ENCODE measurements at regions not wholly inside any gene's neighbourhood (a gene's known extent, or its start where the extent isn't known, plus 50 kb on each side); places are given as distances from the start of the nearest gene placed in this dataset.

- no peak overlapping the region for H3K27ac ChIP-seq
- TF ChIP-seq ZFX (IDR thresholded peaks at IDR 0.05; ENCODE audit: borderline replicate concordance) = no peak
- no peak for TF ChIP-seq CTCF (IDR thresholded peaks at IDR 0.05)
Measured at GRCh38 chr4:80145739-80146138, 51.6 kb upstream of the PRDM8 start.

DNA sequence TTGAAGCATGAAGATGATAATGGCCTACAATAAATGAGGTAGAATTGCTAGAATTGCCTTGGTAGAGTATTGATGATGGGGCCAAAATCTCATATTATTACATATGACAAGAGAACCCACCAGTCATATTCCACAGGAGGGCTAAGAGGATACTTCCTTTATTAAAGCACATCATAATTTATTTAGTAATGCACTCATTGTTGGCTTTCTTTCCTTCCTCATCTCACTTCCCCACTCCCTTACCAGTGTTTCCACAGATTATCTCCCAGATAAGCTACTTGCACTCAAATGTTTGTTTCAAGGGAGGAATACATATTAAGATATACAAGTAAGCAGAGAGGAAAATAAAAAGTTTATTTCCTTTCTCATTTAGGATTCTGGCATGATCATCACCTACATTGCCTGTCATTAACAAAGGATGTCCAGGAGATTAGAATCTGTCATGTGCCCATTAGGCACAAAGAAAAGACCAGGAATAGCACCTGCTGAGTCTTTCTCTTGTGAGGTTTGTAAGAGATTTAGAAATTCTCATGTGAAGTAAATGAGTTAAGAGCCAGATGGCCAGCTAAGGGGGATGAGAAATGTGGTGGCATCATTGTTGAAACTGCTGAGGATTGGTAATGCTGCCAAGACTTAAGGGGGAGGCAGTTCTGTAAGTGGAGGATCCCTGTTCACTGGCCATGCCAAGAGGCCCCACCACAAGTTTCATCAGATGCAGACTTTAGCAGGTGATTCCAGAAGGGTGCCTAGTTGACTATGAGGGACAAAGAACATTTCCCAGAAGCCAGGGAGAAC is 52.4 kb upstream of the PRDM8 start:
- no peak for TF ChIP-seq CTCF (IDR thresholded peaks at IDR 0.05)
- TF ChIP-seq ZFX (IDR thresholded peaks at IDR 0.05; ENCODE audit: borderline replicate concordance) = no peak
- no peak overlapping the region for H3K27ac ChIP-seq

DNA sequence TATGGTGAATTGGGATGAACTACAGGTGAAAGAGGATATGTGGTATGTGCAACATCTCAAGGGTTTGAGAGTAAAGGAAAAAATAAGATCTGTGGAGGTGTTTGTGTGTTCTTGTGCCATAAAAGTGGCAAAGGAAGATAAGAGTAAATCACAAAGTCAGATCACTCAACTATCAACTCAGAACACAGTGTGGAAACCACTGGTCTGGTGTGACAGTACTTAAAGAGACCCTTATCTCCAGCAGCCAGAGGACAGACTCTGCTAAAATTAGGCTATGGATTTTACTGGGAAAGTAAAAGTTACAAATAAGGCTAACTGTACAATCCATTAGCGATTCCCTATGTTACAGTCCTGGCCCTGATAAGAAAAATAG is 54.0 kb upstream of the PRDM8 start:
- TF ChIP-seq ZFX (IDR thresholded peaks at IDR 0.05; ENCODE audit: borderline replicate concordance) = no peak
- TF ChIP-seq CTCF (IDR thresholded peaks at IDR 0.05) = no peak
- no peak overlapping the region for H3K27ac ChIP-seq

- TF ChIP-seq ZFX (IDR thresholded peaks at IDR 0.05; ENCODE audit: borderline replicate concordance) = no peak
- TF ChIP-seq CTCF (IDR thresholded peaks at IDR 0.05) = no peak
- no peak overlapping the region for H3K27ac ChIP-seq
Measured at GRCh38 chr4:80142394-80143306, 54.7 kb upstream of the PRDM8 start.

- TF ChIP-seq CTCF (IDR thresholded peaks at IDR 0.05) (no peak), ZFX (IDR thresholded peaks at IDR 0.05; ENCODE audit: borderline replicate concordance) (no peak)
- no peak overlapping the region for H3K27ac ChIP-seq
Measured at GRCh38 chr4:80141543-80141942, 55.8 kb upstream of the PRDM8 start.

GRCh38 chr4:80140194-80140593 is 57.1 kb upstream of the PRDM8 start:
- no peak overlapping the region for H3K27ac ChIP-seq
- no peak for TF ChIP-seq ZFX (IDR thresholded peaks at IDR 0.05; ENCODE audit: borderline replicate concordance)
- no peak for TF ChIP-seq CTCF (IDR thresholded peaks at IDR 0.05)

GRCh38 chr4:80139671-80140070 is 57.6 kb upstream of the PRDM8 start:
- no peak overlapping the region for H3K27ac ChIP-seq
- no peak for TF ChIP-seq ZFX (IDR thresholded peaks at IDR 0.05; ENCODE audit: borderline replicate concordance)
- TF ChIP-seq CTCF (IDR thresholded peaks at IDR 0.05) = no peak
